Sigmoid colon (tissue), 6 donors: ENCODE measurements at regions not wholly inside any gene's neighbourhood (a gene's known extent, or its start where the extent isn't known, plus 50 kb on each side); places are given as distances from the start of the nearest gene placed in this dataset.

Experiments
- DNase-seq: peaks from one replicate; pipeline ENCODE4 v3.0.0-alpha.2; 2019
- H3K27ac ChIP-seq, 4 donors: fragments of 200-600 bp; sonication (generic); one replicate each; pipeline ENCODE4 v1.5.1; 2016 to 2019; ENCODE audit warnings: mild to moderate bottlenecking in 1 of 4
- H3K27me3 ChIP-seq, 3 donors: fragments of 200-600 bp; sonication (generic); one replicate each; pipeline ENCODE4 v1.5.1; 2019; ENCODE audit warnings: mild to moderate bottlenecking in 1 of 3
- H3K36me3 ChIP-seq, 4 donors: fragments of 200-600 bp; sonication (generic); one replicate each; pipeline ENCODE4 v1.5.1; 2016 to 2019
- H3K4me1 ChIP-seq, 4 donors: fragments of 200-600 bp; sonication (generic); one replicate each; pipeline ENCODE4 v1.5.1; 2017 to 2019
- H3K4me3 ChIP-seq, 4 donors: fragments of 200-600 bp; sonication (generic); one replicate each; pipeline ENCODE4 v1.5.1; 2017 to 2019; ENCODE audit warnings: mild to moderate bottlenecking in 2 of 4, moderate library complexity in 1 of 4
- H3K9me3 ChIP-seq, 4 donors: fragments of 200-600 bp in 3 of 4; sonication (generic) in 3 of 4; one replicate each; pipeline versions ENCODE4 v1.5.1 to v1.6.1; 2013 to 2019
- EP300 ChIP-seq, 4 donors: sonication (generic); formaldehyde crosslinking; IDR thresholded peaks; one replicate each; pipeline ENCODE4 v1.6.1; 2017; ENCODE audit warnings: antibody characterized with exemption in 4 of 4
- POLR2A ChIP-seq, 2 donors: fragments of 450-650 bp; IDR thresholded peaks; one replicate each; pipeline ENCODE4 v1.6.1; 2016; ENCODE audit warnings: antibody characterized with exemption in 2 of 2, mild to moderate bottlenecking in 2 of 2, moderate library complexity in 2 of 2
- POLR2AphosphoS5 ChIP-seq, 4 donors: sonication (generic); formaldehyde crosslinking; IDR thresholded peaks; one replicate each; pipeline ENCODE4 v1.6.1; 2017; ENCODE audit warnings: antibody characterized with exemption in 4 of 4
- WGBS, 2 donors: extraction: QIAGEN DNeasy Blood & Tissue Kit; methylation state at CpG; one replicate each; pipeline ENCODE4 v1.1.7; 2013; 5-methylcytosine and 5-hydroxymethylcytosine counted together
- intact Hi-C: fragments of 100-400 bp; cut with DNase I; formaldehyde crosslinking; loops from one replicate; pipeline ENCODE4 v1.15.1; 2023
- TF ChIP-seq, protein P1 (sequence below), 4 experiments: fragments of 450-650 bp in 3 of 4; fragments of 200-600 bp in 1 of 4; IDR thresholded peaks; one replicate each; pipeline ENCODE4 v1.5.1; 2016 to 2019; ENCODE audit warnings: antibody characterized with exemption in 4 of 4, mild to moderate bottlenecking in 3 of 4, moderate library complexity in 2 of 4
- donor health status: healthy with polysubstance abuse.
- donor health status: healthy.

DNA sequence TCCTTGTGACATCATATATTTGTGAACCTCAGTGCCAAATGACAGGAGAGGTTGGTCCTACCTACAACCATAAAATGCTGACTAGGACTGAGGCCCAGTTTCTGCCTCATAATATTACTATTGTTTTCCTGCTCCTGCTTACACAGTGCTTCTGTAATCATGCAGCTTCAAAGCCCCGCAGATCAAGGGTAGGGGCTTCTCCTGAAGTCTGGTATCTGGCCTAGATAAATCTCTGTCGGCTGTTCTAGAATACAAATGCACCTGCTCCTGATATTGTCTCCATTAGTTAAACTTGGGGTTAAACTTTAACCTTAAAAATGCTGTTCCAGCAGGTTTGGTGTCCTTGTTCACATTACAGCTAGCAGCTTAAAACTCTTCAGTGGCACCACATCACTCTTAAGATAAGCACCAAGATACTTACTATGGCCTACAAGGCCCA lies 552.4 kb downstream of the TUSC7 start:
- DNase-seq = no peak
- Histone ChIP-seq H3K4me3 (no peak overlapping the region), H3K36me3 (no peaks in the 10 kb centered on the region), H3K27ac (no peak overlapping the region), H3K4me1 (no peaks in the 10 kb centered on the region), H3K9me3 (no peaks in the 10 kb centered on the region), H3K27me3 (no peaks in the 10 kb centered on the region)
- WGBS, 2 donors = 9 to 66% methylated on average over 2 of the region's 2 CpGs
- TF ChIP-seq POLR2A (IDR thresholded peaks at IDR 0.05) (no peak), POLR2AphosphoS5 (IDR thresholded peaks at IDR 0.05) (no peak), EP300 (IDR thresholded peaks at IDR 0.05) (no peak)
- TF ChIP-seq, protein P1, sequence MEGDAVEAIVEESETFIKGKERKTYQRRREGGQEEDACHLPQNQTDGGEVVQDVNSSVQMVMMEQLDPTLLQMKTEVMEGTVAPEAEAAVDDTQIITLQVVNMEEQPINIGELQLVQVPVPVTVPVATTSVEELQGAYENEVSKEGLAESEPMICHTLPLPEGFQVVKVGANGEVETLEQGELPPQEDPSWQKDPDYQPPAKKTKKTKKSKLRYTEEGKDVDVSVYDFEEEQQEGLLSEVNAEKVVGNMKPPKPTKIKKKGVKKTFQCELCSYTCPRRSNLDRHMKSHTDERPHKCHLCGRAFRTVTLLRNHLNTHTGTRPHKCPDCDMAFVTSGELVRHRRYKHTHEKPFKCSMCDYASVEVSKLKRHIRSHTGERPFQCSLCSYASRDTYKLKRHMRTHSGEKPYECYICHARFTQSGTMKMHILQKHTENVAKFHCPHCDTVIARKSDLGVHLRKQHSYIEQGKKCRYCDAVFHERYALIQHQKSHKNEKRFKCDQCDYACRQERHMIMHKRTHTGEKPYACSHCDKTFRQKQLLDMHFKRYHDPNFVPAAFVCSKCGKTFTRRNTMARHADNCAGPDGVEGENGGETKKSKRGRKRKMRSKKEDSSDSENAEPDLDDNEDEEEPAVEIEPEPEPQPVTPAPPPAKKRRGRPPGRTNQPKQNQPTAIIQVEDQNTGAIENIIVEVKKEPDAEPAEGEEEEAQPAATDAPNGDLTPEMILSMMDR (IDR thresholded peaks at IDR 0.05) = no peak
- intact Hi-C loops = no loop called here

DNA sequence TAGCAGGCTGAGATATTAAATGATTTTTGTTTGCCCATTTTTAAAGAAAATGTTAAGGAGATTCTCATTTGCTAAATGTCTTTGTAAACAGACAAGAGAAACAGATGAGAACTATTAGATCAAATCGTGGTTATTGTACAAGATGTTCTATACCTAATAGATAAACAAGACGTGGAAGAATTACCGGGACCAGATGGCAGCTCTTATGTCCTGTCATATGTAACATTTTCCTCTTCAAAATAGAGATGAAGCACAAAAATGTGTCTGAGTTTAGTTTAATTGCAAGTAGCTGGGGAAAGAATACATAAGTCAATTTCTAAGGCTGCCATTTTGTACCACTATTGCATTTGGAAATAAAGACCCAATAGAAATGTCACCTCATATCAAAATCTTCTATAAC lies 553.7 kb downstream of the TUSC7 start:
- intact Hi-C loops = no loop called here
- 76 to 84% methylated on average over 3 of the region's 3 CpGs for WGBS, 2 donors
- no peak overlapping the region for H3K27ac ChIP-seq
- no peaks in the 10 kb centered on the region for H3K4me1 ChIP-seq
- no peak overlapping the region for H3K4me3 ChIP-seq
- no peaks in the 10 kb centered on the region for H3K9me3 ChIP-seq
- no peak for DNase-seq
- TF ChIP-seq POLR2AphosphoS5 (IDR thresholded peaks at IDR 0.05) = no peak
- no peak for TF ChIP-seq EP300 (IDR thresholded peaks at IDR 0.05)
- TF ChIP-seq, protein P1 (IDR thresholded peaks at IDR 0.05) = no peak
- no peak for TF ChIP-seq POLR2A (IDR thresholded peaks at IDR 0.05)
- H3K36me3 ChIP-seq = no peaks in the 10 kb centered on the region
- H3K27me3 ChIP-seq = no peaks in the 10 kb centered on the region

DNA sequence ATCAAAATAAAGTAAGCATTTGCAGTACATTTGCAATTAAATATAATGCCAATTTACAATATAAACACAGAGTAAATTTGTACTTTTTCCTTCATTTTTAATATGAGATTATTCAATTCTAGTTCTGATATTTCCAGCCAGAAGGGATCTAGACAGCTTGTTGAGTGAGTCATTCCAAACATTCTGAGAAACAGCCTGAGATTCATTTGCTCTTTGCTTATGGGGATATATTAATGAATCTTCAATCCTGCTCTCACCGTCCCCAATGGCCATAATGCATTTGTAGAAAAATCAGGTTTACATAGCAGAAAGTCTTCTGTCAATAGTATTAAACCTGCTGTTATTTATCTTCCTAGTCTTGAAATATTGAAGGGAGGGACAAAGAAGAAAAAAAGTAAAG lies 554.2 kb downstream of the TUSC7 start:
- intact Hi-C loops = no loop called here
- no peak for DNase-seq
- Histone ChIP-seq H3K36me3 (no peaks in the 10 kb centered on the region), H3K9me3 (no peaks in the 10 kb centered on the region), H3K27me3 (no peaks in the 10 kb centered on the region), H3K4me3 (no peak overlapping the region), H3K27ac (no peak overlapping the region), H3K4me1 (no peaks in the 10 kb centered on the region)
- TF ChIP-seq, protein P1 (IDR thresholded peaks at IDR 0.05) = no peak
- no peak for TF ChIP-seq POLR2A (IDR thresholded peaks at IDR 0.05)
- no peak for TF ChIP-seq POLR2AphosphoS5 (IDR thresholded peaks at IDR 0.05)
- no peak for TF ChIP-seq EP300 (IDR thresholded peaks at IDR 0.05)
- WGBS, 2 donors = 73 to 75% methylated on average over 1 of the region's 1 CpG

DNA sequence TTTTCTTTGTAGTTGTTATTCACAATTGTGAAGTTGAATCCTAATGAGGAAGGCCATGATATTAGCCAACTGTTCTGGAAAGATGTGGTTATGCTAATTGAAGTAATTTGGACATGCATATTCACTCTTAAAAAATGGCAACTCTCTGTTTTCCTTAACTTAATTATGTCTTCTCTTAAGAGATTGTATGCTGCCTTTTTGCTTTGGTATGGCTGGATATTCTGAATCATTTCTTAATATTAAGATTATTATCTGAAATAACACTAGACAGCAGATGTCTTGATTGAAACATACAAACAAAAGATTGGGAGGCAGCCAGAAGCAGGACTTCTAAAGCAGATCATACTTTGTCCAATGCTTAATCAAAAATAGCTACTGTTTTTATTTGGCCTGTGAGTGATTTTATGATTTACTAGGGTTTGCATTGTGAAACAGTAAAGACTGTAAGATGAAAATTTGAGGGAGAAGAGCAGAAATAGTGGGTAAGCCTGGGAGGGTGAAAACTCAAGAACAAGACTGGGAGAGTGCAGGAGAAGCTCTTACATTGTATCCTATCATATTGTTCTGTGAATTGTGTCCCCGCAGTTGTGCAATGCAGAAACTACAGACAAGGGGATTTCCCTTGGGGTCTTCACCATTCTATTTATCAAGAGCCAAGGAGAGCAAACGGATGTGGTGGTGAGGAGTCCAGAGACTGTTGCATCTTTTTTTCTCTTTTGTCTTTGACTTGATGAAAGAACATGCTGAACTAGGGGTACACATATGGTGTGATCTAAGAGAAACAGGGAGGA lies 554.8 kb downstream of the TUSC7 start:
- intact Hi-C loops = no loop called here
- WGBS, 2 donors = 83 to 86% methylated on average over 2 of the region's 2 CpGs
- H3K4me3 ChIP-seq = no peak overlapping the region
- no peak for DNase-seq
- H3K27ac ChIP-seq = no peak overlapping the region
- TF ChIP-seq, protein P1 (IDR thresholded peaks at IDR 0.05) = no peak
- TF ChIP-seq EP300 (IDR thresholded peaks at IDR 0.05) (no peak), POLR2AphosphoS5 (IDR thresholded peaks at IDR 0.05) (no peak), POLR2A (IDR thresholded peaks at IDR 0.05) (no peak)
- H3K27me3 ChIP-seq = no peaks in the 10 kb centered on the region
- no peaks in the 10 kb centered on the region for H3K36me3 ChIP-seq
- no peaks in the 10 kb centered on the region for H3K9me3 ChIP-seq
- no peaks in the 10 kb centered on the region for H3K4me1 ChIP-seq

DNA sequence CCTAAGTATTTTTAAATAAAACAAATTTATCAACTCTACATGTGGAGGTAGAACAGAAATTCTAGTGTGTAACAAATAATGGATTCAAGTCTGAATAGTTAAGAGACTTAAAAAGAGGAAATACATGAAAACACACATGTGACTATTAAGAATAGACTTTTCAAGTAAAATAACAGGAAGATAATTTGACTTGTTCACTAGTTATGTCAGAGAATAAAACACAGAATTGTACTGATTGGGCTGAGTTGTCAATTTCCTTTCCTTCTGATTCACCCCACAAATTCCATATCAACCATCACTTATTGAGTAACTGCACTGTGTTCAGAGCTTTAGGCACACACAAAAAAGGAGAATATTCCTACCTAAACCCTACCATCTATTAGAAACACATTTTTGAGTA lies 557.2 kb downstream of the TUSC7 start:
- intact Hi-C loops = no loop called here
- Histone ChIP-seq H3K27ac (no peak overlapping the region), H3K4me3 (no peak overlapping the region), H3K9me3 (no peaks in the 10 kb centered on the region), H3K36me3 (no peaks in the 10 kb centered on the region), H3K4me1 (no peaks in the 10 kb centered on the region), H3K27me3 (no peaks in the 10 kb centered on the region)
- TF ChIP-seq POLR2AphosphoS5 (IDR thresholded peaks at IDR 0.05) (no peak), EP300 (IDR thresholded peaks at IDR 0.05) (no peak)
- TF ChIP-seq, protein P1 (IDR thresholded peaks at IDR 0.05) = no peak
- no peak for DNase-seq
